WTC11 (cell line): ENCODE measurements at regions not wholly inside any gene's neighbourhood (a gene's known extent, or its start where the extent isn't known, plus 50 kb on each side); places are given as distances from the start of the nearest gene placed in this dataset.

ENCODE experiments used
- ATAC-seq: fragments of 200-7000 bp; cut with Tn5 transposase; 2 replicates; pipeline ENCODE4 v1.10.0; 2021; ENCODE audit warnings: mild to moderate bottlenecking, moderate library complexity
- CTCF ChIA-PET: fragments of 300-600 bp; sonication (Branson Sonifier 250); formaldehyde crosslinking; loops from one replicate; lab custom pipeline; 2021; ENCODE audit warnings: antibody characterized with exemption; lab: Charles Lee
- POLR2A ChIA-PET: fragments of 350-600 bp; sonication (Branson Sonifier 250); formaldehyde crosslinking; loops from one replicate; lab custom pipeline; 2021; ENCODE audit warnings: antibody characterized with exemption; lab: Charles Lee
- DNase-seq: peaks from one replicate; pipeline ENCODE4 v3.0.0; 2021; ENCODE audit warnings: low spot score
- H3K27ac Mint-ChIP-seq: 2 replicates; pipeline ENCODE4 v1.8.0; 2021; ENCODE audit warnings: mixed read lengths
- H3K27me3 Mint-ChIP-seq: 2 replicates; pipeline ENCODE4 v1.8.0; 2021; ENCODE audit warnings: low read depth, mild to moderate bottlenecking, moderate library complexity, mixed read lengths
- H3K36me3 Mint-ChIP-seq: 2 replicates; pipeline ENCODE4 v1.8.0; 2021; ENCODE audit warnings: mixed read lengths
- H3K4me1 Mint-ChIP-seq: 2 replicates; pipeline ENCODE4 v1.8.0; 2022; ENCODE audit warnings: mixed read lengths
- H3K4me3 Mint-ChIP-seq: 2 replicates; pipeline ENCODE4 v1.8.0; 2021; ENCODE audit warnings: mild to moderate bottlenecking, moderate library complexity, mixed read lengths
- H3K9me3 Mint-ChIP-seq: 2 replicates; pipeline ENCODE4 v1.8.0; 2021; ENCODE audit warnings: mixed read lengths
- ATF1 ChIP-seq: sonication (generic); formaldehyde crosslinking; IDR thresholded peaks from 2 replicates; pipeline ENCODE4 v1.8.1; 2023; ENCODE audit warnings: mild to moderate bottlenecking, moderate library complexity, missing genetic modification reagents
- ELF4 ChIP-seq: sonication (generic); formaldehyde crosslinking; IDR thresholded peaks from 2 replicates; pipeline ENCODE4 v1.8.1; 2022; ENCODE audit warnings: low read depth, mild to moderate bottlenecking, moderate library complexity, missing genetic modification reagents
- FOXK1 ChIP-seq: sonication (generic); formaldehyde crosslinking; IDR thresholded peaks from 2 replicates; pipeline ENCODE4 v1.8.0; 2022; ENCODE audit warnings: mild to moderate bottlenecking, moderate library complexity, missing genetic modification reagents
- GABPB1 ChIP-seq: sonication (generic); formaldehyde crosslinking; IDR thresholded peaks from 2 replicates; pipeline ENCODE4 v1.8.1; 2023; ENCODE audit warnings: mild to moderate bottlenecking, missing genetic modification reagents
- NFE2L1 ChIP-seq: sonication (generic); formaldehyde crosslinking; IDR thresholded peaks from 2 replicates; pipeline ENCODE4 v1.8.1; 2023; ENCODE audit warnings: missing genetic modification reagents
- NFYB ChIP-seq: sonication (generic); formaldehyde crosslinking; conservative IDR thresholded peaks from 2 replicates; pipeline ENCODE4 v1.8.0; 2022; ENCODE audit warnings: low read depth, missing genetic modification reagents
- PRRX2 ChIP-seq: fragments of 250-450 bp; sonication (Bioruptor Pico); IDR thresholded peaks from 2 replicates; pipeline ENCODE4 v1.8.0; 2021; ENCODE audit warnings: mild to moderate bottlenecking
- RELA ChIP-seq: sonication (generic); formaldehyde crosslinking; IDR thresholded peaks from 2 replicates; pipeline ENCODE4 v1.8.1; 2022; ENCODE audit warnings: missing genetic modification reagents, mild to moderate bottlenecking, borderline replicate concordance
- SOX15 ChIP-seq: fragments of 250-450 bp; sonication (Bioruptor Pico); IDR thresholded peaks from 2 replicates; pipeline ENCODE4 v1.9.0; 2021; ENCODE audit warnings: mild to moderate bottlenecking
- ZBTB21 ChIP-seq: sonication (generic); formaldehyde crosslinking; IDR thresholded peaks from 2 replicates; pipeline ENCODE4 v1.8.1; 2023; ENCODE audit warnings: mild to moderate bottlenecking, missing genetic modification reagents, borderline replicate concordance
- ZNF121 ChIP-seq: sonication (generic); formaldehyde crosslinking; IDR thresholded peaks from 2 replicates; pipeline ENCODE4 v1.8.0; 2023; ENCODE audit warnings: missing genetic modification reagents
- ZNF396 ChIP-seq: fragments of 250-450 bp; sonication (Bioruptor Pico); IDR thresholded peaks from 2 replicates; pipeline ENCODE4 v1.8.0; 2021; ENCODE audit warnings: mild to moderate bottlenecking, moderate library complexity, borderline replicate concordance
- ZNF423 ChIP-seq: fragments of 250-450 bp; sonication (Bioruptor Pico); IDR thresholded peaks from 2 replicates; pipeline ENCODE4 v2.1.2; 2022; ENCODE audit warnings: mild to moderate bottlenecking, moderate library complexity
- ZNF671 ChIP-seq: fragments of 250-450 bp; sonication (Bioruptor Pico); IDR thresholded peaks from 2 replicates; pipeline ENCODE4 v1.8.0; 2021; ENCODE audit warnings: mild to moderate bottlenecking
- TF ChIP-seq, protein P1 (sequence below): sonication (generic); formaldehyde crosslinking; IDR thresholded peaks from 2 replicates; pipeline ENCODE4 v1.8.0; 2022; ENCODE audit warnings: missing genetic modification reagents
- TF ChIP-seq, protein P2 (sequence below): sonication (generic); formaldehyde crosslinking; IDR thresholded peaks from 2 replicates; pipeline ENCODE4 v1.8.1; 2022; ENCODE audit warnings: low read depth, missing genetic modification reagents, borderline replicate concordance
- TF ChIP-seq, protein P3 (sequence below): sonication (generic); formaldehyde crosslinking; IDR thresholded peaks from 2 replicates; pipeline ENCODE4 v1.8.1; 2023; ENCODE audit warnings: mild to moderate bottlenecking, missing genetic modification reagents, borderline replicate concordance
- TF ChIP-seq, protein P4 (sequence below): fragments of 250-450 bp; sonication (Bioruptor Pico); IDR thresholded peaks from 2 replicates; pipeline ENCODE4 v2.1.2; 2022; ENCODE audit warnings: mild to moderate bottlenecking, moderate library complexity

DNA sequence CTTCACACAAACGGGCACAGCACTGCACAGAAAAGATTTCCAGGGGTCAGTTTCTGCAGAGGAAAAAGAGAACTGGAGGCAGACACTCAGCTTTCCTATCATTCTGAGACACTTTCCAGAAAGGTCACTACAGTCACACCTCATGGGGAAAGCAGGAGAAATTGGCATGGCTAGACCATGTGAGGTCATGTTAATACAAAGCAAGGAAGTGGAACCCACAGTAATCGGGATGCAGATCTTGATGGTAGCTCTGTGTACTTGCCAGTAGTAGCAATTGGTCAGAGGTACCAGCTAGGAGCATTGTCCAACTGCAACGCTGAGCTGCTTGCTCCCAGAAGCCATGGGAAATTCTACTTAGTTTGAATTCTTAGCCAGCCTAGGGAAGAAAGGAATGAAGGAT is 255.3 kb upstream of the PCDH10 start:
- ChIA-PET POLR2A (no interaction called here), CTCF (no interaction called here)
- ATAC-seq (no peak), DNase-seq (no peak)
- Mint-ChIP-seq H3K9me3 (peaks cover 8% of the 10 kb centered on the region), H3K36me3 (no peaks in the 10 kb centered on the region), H3K4me1 (no peaks in the 10 kb centered on the region), H3K27me3 (no peaks in the 10 kb centered on the region), H3K4me3 (no peak overlapping the region), H3K27ac (no peak overlapping the region)
- TF ChIP-seq ZNF423 (CRISPR knock-in tag), result no peak

DNA sequence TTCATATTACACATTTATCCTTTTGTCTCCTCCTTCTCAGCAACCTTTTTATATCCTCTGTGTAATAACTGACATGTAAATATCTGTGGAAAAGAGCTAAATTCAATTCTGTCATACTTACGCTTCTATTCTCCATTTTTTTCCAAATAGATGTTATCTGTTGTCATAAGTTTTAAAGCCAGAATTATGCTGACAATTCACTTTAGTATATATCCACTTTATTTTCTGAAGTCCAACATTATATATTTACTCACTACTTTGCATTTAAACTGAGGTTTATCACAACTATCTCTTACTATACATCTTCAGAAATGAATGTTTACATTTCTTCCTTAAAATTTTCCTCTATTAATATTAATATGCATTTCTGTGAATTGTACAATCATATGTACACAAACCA is 247.9 kb upstream of the PCDH10 start:
- Mint-ChIP-seq H3K27me3 (no peaks in the 10 kb centered on the region), H3K4me1 (no peaks in the 10 kb centered on the region), H3K4me3 (no peak overlapping the region), H3K9me3 (peaks cover 6% of the 10 kb centered on the region), H3K36me3 (peaks cover 2% of the 10 kb centered on the region; the same call in 1 of the 2 replicates), H3K27ac (no peak overlapping the region)
- CTCF ChIA-PET, result no interaction called here
- POLR2A ChIA-PET, result no interaction called here
- ATAC-seq (no peak), DNase-seq (no peak)
- TF ChIP-seq RELA (CRISPR knock-in tag) (no peak), ZNF121 (CRISPR knock-in tag) (no peak), ZNF671 (CRISPR knock-in tag) (no peak), NFE2L1 (CRISPR knock-in tag) (no peak), SOX15 (CRISPR knock-in tag) (no peak), GABPB1 (CRISPR knock-in tag) (no peak), ATF1 (CRISPR knock-in tag) (no peak), FOXK1 (no peak), NFYB (no peak), ELF4 (no peak), PRRX2 (CRISPR knock-in tag) (no peak)
- TF ChIP-seq, protein P1, sequence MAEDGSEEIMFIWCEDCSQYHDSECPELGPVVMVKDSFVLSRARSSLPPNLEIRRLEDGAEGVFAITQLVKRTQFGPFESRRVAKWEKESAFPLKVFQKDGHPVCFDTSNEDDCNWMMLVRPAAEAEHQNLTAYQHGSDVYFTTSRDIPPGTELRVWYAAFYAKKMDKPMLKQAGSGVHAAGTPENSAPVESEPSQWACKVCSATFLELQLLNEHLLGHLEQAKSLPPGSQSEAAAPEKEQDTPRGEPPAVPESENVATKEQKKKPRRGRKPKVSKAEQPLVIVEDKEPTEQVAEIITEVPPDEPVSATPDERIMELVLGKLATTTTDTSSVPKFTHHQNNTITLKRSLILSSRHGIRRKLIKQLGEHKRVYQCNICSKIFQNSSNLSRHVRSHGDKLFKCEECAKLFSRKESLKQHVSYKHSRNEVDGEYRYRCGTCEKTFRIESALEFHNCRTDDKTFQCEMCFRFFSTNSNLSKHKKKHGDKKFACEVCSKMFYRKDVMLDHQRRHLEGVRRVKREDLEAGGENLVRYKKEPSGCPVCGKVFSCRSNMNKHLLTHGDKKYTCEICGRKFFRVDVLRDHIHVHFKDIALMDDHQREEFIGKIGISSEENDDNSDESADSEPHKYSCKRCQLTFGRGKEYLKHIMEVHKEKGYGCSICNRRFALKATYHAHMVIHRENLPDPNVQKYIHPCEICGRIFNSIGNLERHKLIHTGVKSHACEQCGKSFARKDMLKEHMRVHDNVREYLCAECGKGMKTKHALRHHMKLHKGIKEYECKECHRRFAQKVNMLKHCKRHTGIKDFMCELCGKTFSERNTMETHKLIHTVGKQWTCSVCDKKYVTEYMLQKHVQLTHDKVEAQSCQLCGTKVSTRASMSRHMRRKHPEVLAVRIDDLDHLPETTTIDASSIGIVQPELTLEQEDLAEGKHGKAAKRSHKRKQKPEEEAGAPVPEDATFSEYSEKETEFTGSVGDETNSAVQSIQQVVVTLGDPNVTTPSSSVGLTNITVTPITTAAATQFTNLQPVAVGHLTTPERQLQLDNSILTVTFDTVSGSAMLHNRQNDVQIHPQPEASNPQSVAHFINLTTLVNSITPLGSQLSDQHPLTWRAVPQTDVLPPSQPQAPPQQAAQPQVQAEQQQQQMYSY (CRISPR knock-in tag), result no peak
- TF ChIP-seq, protein P2, sequence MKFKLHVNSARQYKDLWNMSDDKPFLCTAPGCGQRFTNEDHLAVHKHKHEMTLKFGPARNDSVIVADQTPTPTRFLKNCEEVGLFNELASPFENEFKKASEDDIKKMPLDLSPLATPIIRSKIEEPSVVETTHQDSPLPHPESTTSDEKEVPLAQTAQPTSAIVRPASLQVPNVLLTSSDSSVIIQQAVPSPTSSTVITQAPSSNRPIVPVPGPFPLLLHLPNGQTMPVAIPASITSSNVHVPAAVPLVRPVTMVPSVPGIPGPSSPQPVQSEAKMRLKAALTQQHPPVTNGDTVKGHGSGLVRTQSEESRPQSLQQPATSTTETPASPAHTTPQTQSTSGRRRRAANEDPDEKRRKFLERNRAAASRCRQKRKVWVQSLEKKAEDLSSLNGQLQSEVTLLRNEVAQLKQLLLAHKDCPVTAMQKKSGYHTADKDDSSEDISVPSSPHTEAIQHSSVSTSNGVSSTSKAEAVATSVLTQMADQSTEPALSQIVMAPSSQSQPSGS (CRISPR knock-in tag), result no peak
- TF ChIP-seq, protein P3, sequence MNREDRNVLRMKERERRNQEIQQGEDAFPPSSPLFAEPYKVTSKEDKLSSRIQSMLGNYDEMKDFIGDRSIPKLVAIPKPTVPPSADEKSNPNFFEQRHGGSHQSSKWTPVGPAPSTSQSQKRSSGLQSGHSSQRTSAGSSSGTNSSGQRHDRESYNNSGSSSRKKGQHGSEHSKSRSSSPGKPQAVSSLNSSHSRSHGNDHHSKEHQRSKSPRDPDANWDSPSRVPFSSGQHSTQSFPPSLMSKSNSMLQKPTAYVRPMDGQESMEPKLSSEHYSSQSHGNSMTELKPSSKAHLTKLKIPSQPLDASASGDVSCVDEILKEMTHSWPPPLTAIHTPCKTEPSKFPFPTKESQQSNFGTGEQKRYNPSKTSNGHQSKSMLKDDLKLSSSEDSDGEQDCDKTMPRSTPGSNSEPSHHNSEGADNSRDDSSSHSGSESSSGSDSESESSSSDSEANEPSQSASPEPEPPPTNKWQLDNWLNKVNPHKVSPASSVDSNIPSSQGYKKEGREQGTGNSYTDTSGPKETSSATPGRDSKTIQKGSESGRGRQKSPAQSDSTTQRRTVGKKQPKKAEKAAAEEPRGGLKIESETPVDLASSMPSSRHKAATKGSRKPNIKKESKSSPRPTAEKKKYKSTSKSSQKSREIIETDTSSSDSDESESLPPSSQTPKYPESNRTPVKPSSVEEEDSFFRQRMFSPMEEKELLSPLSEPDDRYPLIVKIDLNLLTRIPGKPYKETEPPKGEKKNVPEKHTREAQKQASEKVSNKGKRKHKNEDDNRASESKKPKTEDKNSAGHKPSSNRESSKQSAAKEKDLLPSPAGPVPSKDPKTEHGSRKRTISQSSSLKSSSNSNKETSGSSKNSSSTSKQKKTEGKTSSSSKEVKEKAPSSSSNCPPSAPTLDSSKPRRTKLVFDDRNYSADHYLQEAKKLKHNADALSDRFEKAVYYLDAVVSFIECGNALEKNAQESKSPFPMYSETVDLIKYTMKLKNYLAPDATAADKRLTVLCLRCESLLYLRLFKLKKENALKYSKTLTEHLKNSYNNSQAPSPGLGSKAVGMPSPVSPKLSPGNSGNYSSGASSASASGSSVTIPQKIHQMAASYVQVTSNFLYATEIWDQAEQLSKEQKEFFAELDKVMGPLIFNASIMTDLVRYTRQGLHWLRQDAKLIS (CRISPR knock-in tag), result no peak

DNA sequence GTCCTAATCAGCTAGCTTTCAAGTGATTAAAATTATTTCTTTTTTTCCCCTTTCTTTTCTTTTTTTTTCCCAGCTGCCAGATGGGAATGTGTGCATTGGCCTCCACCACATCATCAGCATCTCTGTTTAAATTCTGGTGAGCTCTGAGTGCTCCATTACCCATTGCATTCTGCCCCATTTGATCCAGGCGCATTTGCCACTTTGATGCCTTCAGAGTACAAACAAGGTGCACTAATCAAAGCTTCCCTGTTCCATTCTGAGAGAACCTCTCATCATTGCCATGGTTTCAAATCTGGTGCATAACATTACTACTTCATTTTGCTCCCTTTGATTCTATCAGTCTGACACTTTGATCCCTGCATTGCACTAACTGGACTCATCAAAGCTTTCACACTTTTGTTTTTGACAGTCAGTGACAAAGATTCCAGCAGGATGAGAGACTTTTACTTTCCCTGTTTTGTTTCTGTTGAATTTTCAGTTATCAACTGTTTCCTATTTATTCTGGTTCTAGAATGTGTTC is 238.8 kb upstream of the PCDH10 start:
- TF ChIP-seq ZNF396 (CRISPR knock-in tag), result no peak
- TF ChIP-seq, protein P4, sequence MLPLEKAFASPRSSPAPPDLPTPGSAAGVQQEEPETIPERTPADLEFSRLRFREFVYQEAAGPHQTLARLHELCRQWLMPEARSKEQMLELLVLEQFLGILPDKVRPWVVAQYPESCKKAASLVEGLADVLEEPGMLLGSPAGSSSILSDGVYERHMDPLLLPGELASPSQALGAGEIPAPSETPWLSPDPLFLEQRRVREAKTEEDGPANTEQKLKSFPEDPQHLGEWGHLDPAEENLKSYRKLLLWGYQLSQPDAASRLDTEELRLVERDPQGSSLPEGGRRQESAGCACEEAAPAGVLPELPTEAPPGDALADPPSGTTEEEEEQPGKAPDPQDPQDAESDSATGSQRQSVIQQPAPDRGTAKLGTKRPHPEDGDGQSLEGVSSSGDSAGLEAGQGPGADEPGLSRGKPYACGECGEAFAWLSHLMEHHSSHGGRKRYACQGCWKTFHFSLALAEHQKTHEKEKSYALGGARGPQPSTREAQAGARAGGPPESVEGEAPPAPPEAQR (CRISPR knock-in tag), result no peak
- TF ChIP-seq ZBTB21 (CRISPR knock-in tag), result no peak
- Mint-ChIP-seq H3K36me3 (peaks cover 4% of the 10 kb centered on the region; the same call in 1 of the 2 replicates), H3K27ac (no peak overlapping the region), H3K9me3 (peaks cover 6% of the 10 kb centered on the region), H3K27me3 (no peaks in the 10 kb centered on the region), H3K4me1 (no peaks in the 10 kb centered on the region), H3K4me3 (no peak overlapping the region)
- POLR2A ChIA-PET, result no interaction called here
- DNase-seq (no peak), ATAC-seq (no peak)
- CTCF ChIA-PET, result no interaction called here
